ENCODE measurements at regions not wholly inside any gene's neighbourhood (a gene's known extent, or its start where the extent isn't known, plus 50 kb on each side); places are given as distances from the start of the nearest gene placed in this dataset.
"Not testable (repeated sequence)": the region's sequence is repeated elsewhere in the genome, so short reads cannot be mapped to it uniquely, and the experiment has no call there.

DNA sequence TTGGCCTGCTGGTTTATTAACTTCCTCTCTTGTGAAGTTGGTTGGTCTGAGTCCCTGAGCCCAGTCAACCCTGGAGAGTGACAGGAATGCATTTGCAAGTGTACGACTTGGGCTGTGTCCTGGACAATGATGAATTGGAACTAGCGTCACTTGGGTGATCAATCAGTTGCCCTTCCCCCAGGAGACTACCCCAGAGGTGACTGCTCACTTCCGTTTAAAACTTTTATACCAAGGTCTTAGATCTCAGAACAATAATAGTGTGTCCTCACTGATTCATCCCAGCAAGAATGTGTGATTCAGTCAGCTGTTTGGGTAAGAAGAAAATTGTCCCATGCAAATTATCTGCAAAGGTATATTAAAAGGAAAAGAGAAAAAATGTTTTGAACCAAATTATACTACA is 102.9 kb upstream of the ARMC3 start:
- no peak for DNase-seq (ENCODE audit: low spot score)

DNA sequence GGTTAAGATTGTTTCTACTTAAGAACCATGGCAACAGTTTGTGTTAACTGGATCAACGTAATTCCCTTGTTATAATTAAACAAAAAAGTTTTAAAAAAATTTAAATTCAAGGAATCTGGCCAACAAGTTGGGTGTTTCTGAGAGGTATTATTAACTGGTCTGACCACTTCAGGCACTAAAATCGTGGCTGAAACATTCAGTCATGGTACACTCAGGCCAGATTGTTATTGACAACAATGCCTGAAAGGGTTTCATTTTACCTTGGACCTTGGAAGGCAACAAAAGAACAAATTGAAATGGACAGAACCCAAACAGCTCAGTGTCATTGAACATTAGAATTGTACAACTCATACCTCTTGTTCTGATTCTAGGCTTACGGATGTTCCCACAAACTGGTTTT is 103.3 kb upstream of the ARMC3 start:
- no peak for DNase-seq (ENCODE audit: low spot score)

DNA sequence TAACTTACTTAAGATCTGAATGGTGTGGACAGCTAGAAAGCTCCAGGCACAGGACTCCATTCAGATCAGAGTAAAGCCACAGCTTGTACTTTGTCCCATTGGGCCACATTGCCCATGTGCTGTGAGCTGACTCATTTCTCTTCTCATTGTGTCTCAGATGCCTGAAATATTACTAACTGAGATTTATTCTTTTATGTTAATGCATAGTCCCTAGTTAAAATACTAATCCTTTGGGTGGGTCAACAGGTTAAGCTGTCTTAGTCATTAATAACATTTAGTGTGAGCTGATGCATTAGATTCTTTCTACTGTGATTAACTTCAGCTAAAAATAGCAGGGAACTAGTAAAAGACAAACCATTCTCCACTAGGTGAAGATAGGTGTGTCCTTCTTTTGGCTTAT is 104.7 kb upstream of the ARMC3 start:
- DNase-seq (ENCODE audit: low spot score), result no peak

DNA sequence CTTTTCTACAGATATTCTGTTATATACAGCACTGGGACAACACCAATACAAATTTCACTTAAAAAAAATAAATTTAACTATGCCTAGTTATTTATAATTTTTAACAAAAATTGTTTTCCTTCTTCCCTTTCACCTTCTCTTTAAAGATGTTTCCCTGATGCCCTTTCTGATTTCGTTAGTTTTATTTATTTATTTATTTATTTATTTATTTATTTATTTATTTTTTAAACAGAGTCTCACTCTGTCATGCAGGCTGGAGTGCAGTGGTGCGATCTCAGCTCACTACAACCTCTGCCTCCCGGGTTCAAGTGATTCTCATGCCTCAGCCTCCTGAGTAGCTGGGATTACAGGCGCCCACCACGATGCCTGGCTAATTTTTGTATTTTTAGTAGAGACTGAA is 105.9 kb upstream of the ARMC3 start:
- not testable (repeated sequence) for DNase-seq (ENCODE audit: low spot score)

DNA sequence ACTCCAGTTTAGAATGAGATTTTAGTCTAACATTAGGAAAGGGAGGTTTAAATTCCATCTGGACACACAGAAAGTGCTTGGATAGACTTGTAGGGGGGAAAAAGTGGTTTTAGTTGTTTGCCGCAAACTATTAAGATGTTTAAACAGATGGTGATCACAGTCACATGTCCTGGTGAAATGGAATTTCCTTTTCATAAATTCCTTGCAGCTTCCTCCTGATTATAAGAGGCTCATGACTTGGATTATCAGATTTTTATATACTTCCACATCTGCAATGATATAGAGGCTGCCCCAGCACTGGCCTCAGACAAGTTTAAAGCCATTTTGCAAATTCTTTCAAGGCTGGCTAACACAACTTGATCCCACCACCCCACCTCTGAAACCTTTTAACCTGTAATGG is 106.4 kb upstream of the ARMC3 start:
- no peak for DNase-seq (ENCODE audit: low spot score)

DNA sequence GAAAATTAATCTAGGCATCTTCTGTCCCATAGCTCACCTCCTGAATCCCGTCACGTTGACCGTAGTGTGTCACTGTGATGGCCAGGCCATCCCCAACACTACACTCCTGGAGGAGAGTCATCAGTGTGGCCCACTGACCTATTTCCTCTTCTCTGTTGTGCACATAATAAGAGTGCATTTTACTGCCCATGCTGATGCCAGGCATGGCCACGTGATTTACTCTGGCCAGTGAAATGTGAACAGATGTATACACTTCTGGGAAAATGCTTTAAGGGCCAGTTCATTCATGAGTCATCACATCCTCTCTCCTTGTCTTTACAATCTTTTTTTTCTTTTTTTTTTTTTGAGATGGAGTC is 101.9 kb upstream of the PIP4K2A start:
- DNase-seq (ENCODE audit: low spot score), result no peak

DNA sequence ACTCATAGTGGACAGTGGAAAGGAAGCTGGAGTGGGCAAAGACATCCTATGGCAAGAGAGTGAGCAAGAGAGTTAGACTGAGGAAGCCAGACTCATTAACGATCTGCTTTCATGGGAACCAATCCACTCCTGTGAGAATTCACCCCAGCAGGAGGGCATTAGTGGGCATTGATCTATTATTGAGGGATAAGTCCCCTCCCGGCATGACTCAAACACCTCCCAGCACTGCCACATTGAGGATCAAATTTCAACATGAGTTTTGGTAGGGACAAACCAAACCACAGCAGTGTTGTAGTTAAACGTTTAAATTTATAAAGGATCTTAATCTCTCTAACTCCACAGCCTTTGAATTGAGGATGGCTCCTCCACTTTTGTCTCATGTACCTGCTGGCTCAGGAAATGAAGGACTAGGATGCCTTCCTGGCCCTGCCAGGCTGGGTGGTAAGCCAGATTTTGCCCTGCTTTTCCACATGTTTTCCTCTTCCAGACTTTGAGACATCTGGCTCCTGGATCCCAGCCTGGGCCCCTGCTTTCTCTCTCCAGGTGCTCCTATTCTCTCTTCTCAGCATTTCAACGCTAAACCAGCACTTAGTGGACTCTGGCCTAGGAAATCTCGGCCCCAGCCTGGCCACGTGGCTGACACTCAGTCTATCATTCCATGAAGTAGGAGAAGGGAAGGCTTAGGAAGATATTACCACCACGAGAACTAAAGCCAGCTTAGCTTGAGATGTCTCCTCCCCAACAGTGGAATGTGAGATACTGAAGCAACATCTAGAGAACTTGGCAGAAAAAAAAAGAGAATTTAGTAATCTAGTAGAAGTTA is 96.5 kb upstream of the PIP4K2A start:
- no peak for DNase-seq (ENCODE audit: low spot score)

DNA sequence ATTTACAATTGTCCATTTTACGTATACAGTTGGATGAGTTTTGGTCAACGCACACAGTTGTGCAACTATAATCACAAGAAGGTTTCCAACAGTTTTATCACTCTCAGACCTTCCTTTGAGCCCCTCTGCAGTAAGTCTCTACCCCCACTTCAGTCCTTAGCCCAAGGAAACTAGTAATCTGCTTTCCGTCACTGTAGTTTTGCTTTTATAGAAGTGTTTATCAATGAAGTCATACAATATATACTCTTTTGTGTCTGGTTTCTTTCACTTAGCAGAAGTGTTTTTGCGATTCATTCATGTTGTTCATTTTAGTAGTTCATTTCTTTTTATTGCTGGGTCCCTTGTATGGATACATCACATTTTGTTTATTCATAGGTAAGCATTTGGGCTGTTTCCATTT is 92.9 kb upstream of the PIP4K2A start:
- DNase-seq (ENCODE audit: low spot score), result no peak

DNA sequence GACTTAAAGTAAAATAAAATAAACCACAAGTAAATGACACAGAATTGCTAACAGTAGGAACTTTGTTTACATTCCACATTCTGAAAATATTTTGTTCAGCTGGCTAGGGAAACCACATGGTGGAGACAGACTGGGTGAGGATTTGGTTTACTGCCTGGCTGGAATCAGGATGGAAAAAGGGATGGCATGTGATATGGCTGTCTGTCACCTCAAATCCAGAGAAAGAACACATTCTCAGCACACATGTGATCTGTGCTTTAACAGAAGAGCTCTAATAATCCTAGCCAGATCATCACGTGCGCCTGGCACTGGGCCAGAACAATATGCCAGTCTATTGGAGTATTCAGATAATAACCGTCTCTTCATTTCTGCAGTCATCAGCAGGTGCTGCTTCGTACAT is 90.9 kb upstream of the PIP4K2A start:
- no peak for DNase-seq (ENCODE audit: low spot score)

DNA sequence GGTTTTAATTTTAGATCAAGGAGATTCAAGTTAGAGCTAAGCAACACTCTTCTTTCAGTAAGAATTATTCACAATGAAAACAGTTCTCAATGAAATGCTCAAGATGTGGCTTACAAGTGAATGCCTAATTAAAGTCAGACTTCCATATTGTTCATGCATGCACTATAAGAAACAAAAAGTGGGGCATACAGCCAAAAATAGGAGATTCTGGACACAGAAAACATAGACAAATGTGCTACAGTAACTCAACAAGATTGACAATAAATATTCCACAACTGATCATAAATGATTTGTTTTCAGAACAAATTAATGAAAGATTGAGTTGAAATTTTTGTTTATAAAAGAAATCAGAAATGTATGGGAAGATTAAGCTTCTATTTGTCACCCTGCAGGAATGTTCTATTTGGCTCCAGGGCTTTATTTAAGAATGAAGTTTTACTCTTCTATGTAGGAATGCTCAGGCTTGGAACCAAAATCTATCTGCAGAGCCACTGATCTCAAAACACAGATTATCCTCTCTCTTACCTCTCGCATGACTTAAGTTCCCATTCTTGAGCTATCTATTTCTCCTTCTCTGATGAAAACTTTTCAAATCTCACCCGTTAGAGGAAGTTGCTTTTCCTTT is 89.0 kb upstream of the PIP4K2A start:
- no peak for DNase-seq (ENCODE audit: low spot score)

DNA sequence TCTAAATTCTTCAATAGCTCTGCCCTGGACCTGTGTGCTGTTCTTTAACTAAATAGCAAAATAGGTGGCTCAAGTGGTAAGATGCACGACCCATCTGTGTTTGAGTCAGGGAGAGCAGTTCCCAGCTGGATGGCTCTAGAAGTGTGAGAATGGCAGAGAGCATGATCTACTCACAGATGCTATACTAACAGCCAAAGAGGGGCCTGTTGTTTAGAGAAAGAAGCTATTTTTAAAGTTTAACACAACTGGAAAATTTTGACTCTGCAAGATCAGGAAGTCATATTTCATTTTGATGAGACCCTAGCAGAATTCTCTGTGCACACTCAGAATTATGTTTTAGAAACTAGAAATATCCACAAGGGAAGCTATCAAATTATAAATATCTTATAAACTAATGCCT is 87.4 kb upstream of the PIP4K2A start:
- DNase-seq (ENCODE audit: low spot score), result no peak

DNA sequence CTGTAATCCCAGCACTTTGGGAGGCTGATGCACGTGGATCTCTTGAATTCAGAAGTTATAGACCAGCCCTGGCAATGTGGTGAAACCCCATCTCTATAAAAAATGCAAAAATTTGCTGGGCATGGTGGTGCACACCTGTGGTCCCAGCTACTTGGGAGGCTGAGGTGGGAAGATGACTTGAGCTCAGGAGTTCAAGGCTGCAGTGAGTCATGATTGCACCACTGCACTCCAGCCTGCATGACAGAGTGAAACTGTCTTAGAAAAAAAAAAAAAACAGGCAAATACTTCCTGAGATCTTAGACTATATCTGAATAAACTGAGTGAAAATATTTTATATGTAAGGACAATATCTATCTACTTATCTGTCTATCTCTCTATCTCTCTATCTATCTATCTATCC is 83.4 kb upstream of the PIP4K2A start:
- DNase-seq (ENCODE audit: low spot score), result not testable (repeated sequence)

DNA sequence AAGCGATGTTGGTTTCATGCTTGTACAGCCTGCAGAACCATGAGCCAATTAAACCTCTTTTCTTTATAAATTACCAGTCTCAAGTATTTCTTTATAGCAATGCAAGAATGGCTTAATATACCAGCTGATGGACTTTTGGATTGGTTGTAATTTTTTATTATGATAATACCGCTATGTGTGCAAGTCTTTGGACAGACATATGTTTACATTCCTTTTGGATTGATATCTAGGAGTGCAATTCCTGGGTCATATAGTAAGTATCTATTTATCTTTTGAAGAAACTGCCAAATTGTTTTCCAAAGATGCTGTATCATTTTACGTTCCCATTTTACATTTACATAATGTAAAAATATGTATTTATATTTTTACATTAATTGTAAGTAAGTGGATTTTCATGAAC is 81.2 kb upstream of the PIP4K2A start:
- DNase-seq (ENCODE audit: low spot score), result no peak

DNA sequence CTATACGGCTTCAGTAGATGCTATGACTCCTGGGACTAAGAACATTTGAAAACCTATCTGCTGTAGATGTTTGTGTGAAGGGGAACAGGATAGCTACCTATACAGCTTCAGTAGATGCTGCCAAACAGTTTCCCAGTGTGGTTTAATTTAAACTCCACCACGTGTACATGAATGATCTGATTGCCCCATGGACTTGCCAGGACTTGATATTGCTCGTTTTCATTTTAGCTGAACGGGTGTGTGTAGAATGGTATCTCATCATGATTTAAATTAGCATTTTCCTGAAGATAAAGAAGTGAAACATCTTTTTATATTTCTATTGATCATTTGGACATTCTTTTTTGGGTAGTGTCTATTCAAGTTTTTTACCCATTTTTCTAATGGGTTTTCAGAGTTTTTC is 77.8 kb upstream of the PIP4K2A start:
- DNase-seq (ENCODE audit: low spot score), result no peak

DNA sequence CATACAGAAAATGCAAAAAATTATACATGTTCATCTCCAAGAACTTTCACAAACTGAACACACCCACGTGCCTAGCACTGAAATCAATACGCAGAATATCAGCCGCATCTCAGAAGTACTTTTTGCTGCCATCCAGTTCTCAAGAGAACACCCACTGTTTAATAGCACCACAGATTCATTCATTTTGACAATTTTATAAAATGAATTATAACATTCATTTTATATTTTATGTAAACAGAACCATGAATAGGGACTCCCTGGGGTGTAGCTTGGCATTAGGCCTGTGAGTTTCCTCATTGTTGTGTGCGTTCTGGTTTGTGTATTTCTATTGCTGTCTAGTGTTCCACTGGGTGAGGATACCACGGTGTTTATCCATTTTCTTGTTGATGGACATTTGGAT is 77.3 kb upstream of the PIP4K2A start:
- DNase-seq (ENCODE audit: low spot score), result no peak

DNA sequence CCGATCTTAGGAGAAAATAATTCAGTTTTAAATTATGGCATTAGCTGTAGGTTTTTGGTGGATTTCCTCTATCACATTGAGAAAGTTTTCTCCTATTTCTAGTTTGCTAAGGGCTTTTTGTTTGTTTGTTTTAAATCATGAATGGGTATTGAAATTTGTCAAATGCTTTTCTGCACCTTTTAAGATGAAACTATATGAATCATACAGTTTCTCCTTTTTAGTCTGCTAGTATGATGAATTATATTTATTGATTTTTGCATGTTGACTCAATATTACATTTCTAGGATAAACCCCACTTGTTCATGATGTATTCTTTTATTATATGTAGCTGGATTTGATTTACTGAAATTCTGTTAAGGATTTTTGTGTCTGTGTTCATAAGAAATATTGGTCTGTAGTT is 70.3 kb upstream of the PIP4K2A start:
- no peak for DNase-seq (ENCODE audit: low spot score)

DNA sequence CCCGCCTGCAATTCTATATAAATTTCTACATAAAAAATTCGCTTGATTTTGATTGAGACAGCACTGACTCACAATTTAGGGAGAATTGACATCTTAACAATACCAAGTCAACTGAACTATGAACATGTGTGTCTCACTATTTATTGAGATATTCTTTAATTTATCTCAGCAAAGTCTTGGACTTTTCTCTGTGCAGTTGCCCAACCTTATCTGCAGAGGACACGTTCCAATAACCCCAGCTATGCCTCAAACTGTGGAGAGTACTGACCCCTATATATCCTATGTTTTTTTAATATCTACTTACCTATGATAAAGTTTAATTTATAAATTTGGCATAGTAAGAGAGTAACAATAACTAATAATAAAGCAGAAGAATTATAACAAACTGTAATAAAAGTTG is 69.4 kb upstream of the PIP4K2A start:
- no peak for DNase-seq (ENCODE audit: low spot score)

DNA sequence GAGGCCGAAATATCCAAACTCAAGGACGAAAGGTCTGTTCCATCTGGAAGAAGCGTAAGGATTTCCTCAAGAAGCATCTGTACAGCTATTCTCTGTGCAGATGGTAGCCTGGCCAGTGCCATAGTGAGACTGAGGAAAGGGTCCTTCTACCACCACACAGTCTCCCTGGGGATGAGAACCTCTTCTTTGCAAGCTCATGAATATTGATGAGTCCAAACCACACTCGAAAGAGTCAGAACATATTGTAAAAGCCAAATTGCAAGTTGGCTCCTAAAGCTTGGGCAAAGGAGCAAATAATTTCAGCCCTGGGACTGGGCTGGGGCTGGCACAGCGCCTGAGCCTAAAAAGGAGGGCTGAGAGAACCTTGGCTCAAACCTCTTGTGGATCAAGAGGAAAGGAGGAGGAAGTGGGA is 66.1 kb upstream of the PIP4K2A start:
- DNase-seq (ENCODE audit: low spot score), result no peak

DNA sequence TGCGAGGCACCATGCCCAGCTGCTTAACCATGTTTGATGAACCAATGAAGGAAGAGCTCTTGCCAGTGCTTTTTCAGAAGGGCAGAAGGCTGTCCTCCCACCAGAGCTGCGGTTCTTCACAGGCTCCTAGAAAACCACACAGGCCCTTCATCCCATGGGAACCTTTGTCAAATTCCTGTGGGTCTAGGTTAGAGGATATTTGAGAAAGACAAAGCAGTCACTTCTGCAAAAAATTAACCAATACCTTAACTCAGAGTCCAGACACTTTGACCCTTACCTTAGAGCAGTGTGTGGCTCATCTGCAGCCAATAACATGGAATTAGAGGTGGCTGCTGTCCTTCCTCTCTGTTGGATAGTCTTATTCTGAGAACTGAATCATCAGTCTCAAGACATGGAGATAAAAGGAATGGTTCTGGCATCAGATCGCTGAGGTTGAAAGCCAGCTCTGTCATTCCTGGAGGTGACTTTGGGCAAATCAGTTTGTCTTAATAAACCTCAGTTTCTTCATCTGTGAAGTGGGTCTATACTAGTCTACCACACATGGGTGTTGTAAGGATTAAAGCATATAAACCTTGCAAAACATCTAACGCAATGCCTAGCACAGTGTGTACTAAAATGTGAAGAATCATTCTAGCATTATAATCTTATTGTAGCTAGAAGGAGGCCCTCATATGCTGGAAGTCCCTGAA is 65.1 kb upstream of the PIP4K2A start:
- no peak for DNase-seq (ENCODE audit: low spot score)

DNA sequence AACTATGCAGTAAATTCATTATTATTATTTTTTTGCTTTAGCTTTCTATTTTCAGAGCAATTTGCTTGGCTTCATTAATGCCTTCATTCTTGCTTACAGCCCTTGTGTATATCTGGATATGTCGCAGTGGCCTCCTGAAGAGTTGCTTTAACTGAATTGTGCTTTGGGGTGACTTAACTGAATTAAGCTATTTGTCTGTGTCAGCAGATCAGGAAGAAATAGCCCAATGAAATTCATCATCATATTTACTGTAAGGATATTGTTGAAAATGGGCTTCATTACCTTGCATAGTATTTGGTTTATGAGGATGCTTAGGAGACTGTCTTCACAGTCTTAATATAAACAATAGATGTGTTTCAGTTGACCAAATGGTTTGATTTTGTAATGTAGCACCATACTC is 59.7 kb upstream of the PIP4K2A start:
- no peak for DNase-seq (ENCODE audit: low spot score)

DNA sequence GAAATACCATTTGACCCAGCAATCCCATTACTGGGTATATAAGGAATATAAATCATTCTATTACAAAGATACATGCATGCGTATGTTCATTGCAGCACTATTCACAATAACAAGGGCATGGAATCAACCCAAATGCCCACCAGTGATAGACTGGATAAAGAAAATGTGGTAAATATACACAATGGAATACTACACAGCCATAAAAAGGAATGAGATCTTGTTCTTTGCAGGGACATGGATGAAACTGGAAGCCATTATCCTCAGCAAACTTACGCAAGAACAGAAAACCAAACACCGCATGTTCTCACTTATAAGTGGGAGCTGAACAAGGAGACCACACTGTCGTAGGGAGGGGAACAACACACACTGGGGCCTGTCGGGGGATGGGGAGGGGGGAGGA is 57.3 kb upstream of the PIP4K2A start:
- DNase-seq (ENCODE audit: low spot score), result not testable (repeated sequence)

DNA sequence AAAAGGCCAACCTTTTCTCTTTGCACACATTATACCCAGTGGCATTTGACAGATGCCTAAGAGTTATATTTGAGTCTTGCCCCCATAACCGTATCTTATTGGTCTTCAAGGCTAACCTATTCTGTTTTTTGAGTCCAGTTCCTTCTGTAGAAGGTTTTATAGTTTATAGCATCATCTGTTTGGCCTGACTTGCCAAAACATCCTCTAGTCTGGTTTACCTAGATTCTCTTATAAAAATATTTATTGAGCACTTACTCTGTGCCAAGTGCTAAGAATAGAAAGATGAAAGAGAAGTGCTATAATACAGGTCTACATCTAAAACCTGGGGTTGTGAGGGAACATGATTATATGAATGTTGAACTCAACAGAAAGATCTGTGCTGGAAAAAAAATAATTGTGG is 55.9 kb upstream of the PIP4K2A start:
- DNase-seq (ENCODE audit: low spot score), result no peak

DNA sequence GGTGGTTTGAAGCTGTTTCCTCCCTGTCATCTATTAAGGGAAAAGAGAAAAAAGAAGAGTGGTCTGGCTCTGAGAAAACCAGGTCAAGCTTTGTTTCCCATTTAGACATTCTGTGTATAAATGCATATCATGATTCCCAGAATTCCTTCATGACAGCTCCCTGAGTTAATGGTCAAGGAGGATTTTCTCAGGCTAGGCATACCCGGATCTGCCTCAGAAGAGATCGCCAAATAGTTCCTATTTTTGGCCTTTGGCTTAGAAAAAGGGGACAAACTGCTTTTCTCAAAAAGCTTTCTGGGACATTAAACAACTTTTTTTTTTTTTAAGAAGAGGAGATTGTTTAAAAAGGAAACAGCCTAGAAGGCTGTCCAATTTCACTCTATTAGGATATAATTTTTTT is 53.5 kb upstream of the PIP4K2A start:
- DNase-seq (ENCODE audit: low spot score), result no peak

DNA sequence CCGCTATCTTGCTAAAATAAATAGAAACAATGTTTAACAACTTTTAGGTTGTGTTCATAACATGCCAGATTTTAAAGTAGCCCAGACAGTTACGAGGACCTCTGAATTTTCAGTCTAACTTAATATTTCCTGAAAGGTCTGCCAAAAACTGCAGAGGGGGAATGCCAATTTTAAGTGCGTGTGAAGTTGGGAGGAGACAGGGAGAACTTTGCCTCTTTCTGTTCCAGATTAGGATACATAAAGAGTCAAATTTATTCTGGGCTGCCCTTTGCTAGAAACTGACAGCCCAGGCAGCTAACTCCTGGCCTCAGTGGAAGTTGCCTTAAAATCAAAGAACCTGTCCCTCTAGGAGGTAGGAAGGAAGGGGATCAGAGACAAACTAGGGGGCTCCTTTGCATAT is 52.3 kb upstream of the PIP4K2A start:
- no peak for DNase-seq (ENCODE audit: low spot score)

All from NAMALWA (cell line).